ENCODE measurements at regions not wholly inside any gene's neighbourhood (a gene's known extent, or its start where the extent isn't known, plus 50 kb on each side); places are given as distances from the start of the nearest gene placed in this dataset.

DNA sequence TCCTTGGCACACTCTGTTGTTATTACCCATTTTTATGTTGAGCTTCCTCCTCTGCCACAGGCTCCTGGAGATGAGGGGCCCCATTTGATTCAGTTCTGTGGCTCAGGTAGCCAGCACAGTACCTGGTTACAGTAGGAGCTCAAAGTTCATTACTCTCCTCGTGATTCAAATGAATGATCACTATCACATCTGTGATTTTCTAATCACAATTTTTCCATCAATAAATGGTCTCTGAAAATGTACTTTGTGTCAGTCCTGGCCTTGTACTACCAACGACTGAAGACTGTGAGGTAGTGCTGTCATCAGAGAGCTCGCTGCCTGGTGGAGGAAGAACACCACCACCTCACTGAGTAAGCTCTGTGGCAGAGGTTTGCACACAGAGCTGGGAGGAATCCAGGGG, 106.8 kb upstream of the JUN start:
- DNase-seq (ENCODE audit: low spot score) = no peak
- Mint-ChIP-seq H3K36me3 (ENCODE audit: low read depth, unreplicated experiment) (no peaks in the 10 kb centered on the region), H3K4me3 (ENCODE audit: unreplicated experiment) (no peak overlapping the region), H3K9me3 (ENCODE audit: unreplicated experiment) (no peaks in the 10 kb centered on the region), H3K27me3 (ENCODE audit: unreplicated experiment) (peaks cover 1% of the 10 kb centered on the region), H3K4me1 (ENCODE audit: unreplicated experiment) (peaks cover 16% of the 10 kb centered on the region), H3K27ac (ENCODE audit: unreplicated experiment) (no peak overlapping the region)
- TF ChIP-seq, protein P1, sequence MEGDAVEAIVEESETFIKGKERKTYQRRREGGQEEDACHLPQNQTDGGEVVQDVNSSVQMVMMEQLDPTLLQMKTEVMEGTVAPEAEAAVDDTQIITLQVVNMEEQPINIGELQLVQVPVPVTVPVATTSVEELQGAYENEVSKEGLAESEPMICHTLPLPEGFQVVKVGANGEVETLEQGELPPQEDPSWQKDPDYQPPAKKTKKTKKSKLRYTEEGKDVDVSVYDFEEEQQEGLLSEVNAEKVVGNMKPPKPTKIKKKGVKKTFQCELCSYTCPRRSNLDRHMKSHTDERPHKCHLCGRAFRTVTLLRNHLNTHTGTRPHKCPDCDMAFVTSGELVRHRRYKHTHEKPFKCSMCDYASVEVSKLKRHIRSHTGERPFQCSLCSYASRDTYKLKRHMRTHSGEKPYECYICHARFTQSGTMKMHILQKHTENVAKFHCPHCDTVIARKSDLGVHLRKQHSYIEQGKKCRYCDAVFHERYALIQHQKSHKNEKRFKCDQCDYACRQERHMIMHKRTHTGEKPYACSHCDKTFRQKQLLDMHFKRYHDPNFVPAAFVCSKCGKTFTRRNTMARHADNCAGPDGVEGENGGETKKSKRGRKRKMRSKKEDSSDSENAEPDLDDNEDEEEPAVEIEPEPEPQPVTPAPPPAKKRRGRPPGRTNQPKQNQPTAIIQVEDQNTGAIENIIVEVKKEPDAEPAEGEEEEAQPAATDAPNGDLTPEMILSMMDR (IDR thresholded peaks at IDR 0.05; ENCODE audit: unreplicated experiment) = no peak

DNA sequence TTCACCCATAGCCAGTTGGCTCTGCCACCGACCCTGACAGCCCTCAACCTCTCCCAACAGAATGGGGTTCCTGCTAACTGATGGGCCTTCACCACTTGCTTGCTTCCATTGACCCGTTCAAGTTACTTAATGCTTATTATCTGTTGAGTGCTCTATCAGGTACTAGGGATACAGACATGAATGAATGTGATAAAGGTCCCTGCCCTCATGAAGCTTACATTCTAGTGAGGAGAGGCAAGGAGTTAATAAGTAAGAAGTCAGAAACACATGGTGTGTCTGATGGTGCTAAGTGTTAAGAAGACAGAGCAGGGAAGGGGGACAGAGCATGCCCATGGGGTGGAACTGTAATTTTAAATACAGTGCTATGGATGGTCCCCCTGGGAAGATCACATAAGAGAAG, 107.5 kb upstream of the JUN start:
- Mint-ChIP-seq H3K27ac (ENCODE audit: unreplicated experiment) (no peak overlapping the region), H3K4me1 (ENCODE audit: unreplicated experiment) (peaks cover 22% of the 10 kb centered on the region), H3K27me3 (ENCODE audit: unreplicated experiment) (peaks cover 1% of the 10 kb centered on the region), H3K9me3 (ENCODE audit: unreplicated experiment) (no peaks in the 10 kb centered on the region), H3K36me3 (ENCODE audit: low read depth, unreplicated experiment) (no peaks in the 10 kb centered on the region), H3K4me3 (ENCODE audit: unreplicated experiment) (no peak overlapping the region)
- DNase-seq (ENCODE audit: low spot score) = no peak
- TF ChIP-seq, protein P1 (IDR thresholded peaks at IDR 0.05; ENCODE audit: unreplicated experiment) = no peak

GRCh38 chr1:58893257-58893869, 109.5 kb upstream of the JUN start:
- H3K4me3 Mint-ChIP-seq (ENCODE audit: unreplicated experiment) = no peak overlapping the region
- DNase-seq (ENCODE audit: low spot score) = no peak
- no peaks in the 10 kb centered on the region for H3K9me3 Mint-ChIP-seq (ENCODE audit: unreplicated experiment)
- no peaks in the 10 kb centered on the region for H3K27me3 Mint-ChIP-seq (ENCODE audit: unreplicated experiment)
- H3K36me3 Mint-ChIP-seq (ENCODE audit: low read depth, unreplicated experiment) = no peaks in the 10 kb centered on the region
- no peak overlapping the region for H3K27ac Mint-ChIP-seq (ENCODE audit: unreplicated experiment)
- TF ChIP-seq, protein P1 (IDR thresholded peaks at IDR 0.05; ENCODE audit: unreplicated experiment) = no peak
- H3K4me1 Mint-ChIP-seq (ENCODE audit: unreplicated experiment) = peaks cover 37% of the 10 kb centered on the region

DNA sequence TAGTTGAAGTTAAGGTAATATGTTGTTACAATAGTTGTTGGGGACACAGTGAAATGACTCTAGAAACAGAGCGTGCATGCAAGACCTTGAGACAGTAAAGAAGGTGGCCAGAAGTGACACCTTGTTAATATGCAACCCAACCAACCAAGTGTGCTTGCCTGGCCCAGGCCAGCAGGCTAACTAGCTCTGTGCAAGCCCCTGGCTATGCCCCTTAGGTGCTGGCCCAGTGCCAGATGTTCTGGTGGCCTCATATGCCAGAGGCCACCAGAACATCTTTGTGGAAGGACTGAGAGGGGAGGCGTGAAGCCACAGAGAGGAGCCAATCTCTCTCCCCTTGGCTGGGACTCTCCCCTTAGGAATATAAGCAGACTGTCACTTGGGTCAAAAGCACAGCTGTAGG, 111.2 kb upstream of the JUN start:
- Mint-ChIP-seq H3K36me3 (ENCODE audit: low read depth, unreplicated experiment) (no peaks in the 10 kb centered on the region), H3K27ac (ENCODE audit: unreplicated experiment) (no peak overlapping the region), H3K4me1 (ENCODE audit: unreplicated experiment) (peaks cover 53% of the 10 kb centered on the region), H3K4me3 (ENCODE audit: unreplicated experiment) (no peak overlapping the region), H3K27me3 (ENCODE audit: unreplicated experiment) (no peaks in the 10 kb centered on the region), H3K9me3 (ENCODE audit: unreplicated experiment) (no peaks in the 10 kb centered on the region)
- TF ChIP-seq, protein P1 (IDR thresholded peaks at IDR 0.05; ENCODE audit: unreplicated experiment) = no peak
- DNase-seq (ENCODE audit: low spot score) = no peak

GRCh38 chr1:58895559-58896145, 111.8 kb upstream of the JUN start:
- Mint-ChIP-seq H3K27ac (ENCODE audit: unreplicated experiment) (peak overlapping the region; percentile 26), H3K9me3 (ENCODE audit: unreplicated experiment) (no peaks in the 10 kb centered on the region), H3K36me3 (ENCODE audit: low read depth, unreplicated experiment) (no peaks in the 10 kb centered on the region), H3K4me3 (ENCODE audit: unreplicated experiment) (no peak overlapping the region), H3K27me3 (ENCODE audit: unreplicated experiment) (no peaks in the 10 kb centered on the region), H3K4me1 (ENCODE audit: unreplicated experiment) (peaks cover 59% of the 10 kb centered on the region)
- DNase-seq (ENCODE audit: low spot score) = no peak
- TF ChIP-seq, protein P1 (IDR thresholded peaks at IDR 0.05; ENCODE audit: unreplicated experiment) = no peak

Measured in endothelial cell (in vitro differentiated cells).